ENCODE measurements at regions not wholly inside any gene's neighbourhood (a gene's known extent, or its start where the extent isn't known, plus 50 kb on each side); places are given as distances from the start of the nearest gene placed in this dataset.

GRCh38 chr5:124132843-124133242, 613.6 kb downstream of the ZNF608 start:
- Histone ChIP-seq H3K4me2 (no peak overlapping the region), H3K27ac (ENCODE audit: low read depth in 2 of 2, low read length in 1 of 2) (no peak overlapping the region), H2AFZ (ENCODE audit: low read depth) (no peak overlapping the region), H3K9me2 (no peaks in the 10 kb centered on the region), H3K79me2 (ENCODE audit: insufficient read depth) (no peaks in the 10 kb centered on the region), H3K36me3 (replicated peaks in 1 of 2; ENCODE audit: control insufficient read depth in 1 of 2, insufficient read depth in 2 of 2, low read length in 1 of 2) (no peaks in the 10 kb centered on the region), H3K4me1 (ENCODE audit: control insufficient read depth in 1 of 2, insufficient read depth in 2 of 2, low read depth in 1 of 2, low read length in 1 of 2) (peaks cover 0 to 34% of the 10 kb centered on the region in 2 experiments; a peak in 2 of 4 replicates), H3K4me3 (ENCODE audit: low read depth in 2 of 2, low read length in 1 of 2) (no peak overlapping the region), H4K20me1 (ENCODE audit: insufficient read depth) (no peaks in the 10 kb centered on the region), H3K27me3 (ENCODE audit: insufficient read depth) (no peaks in the 10 kb centered on the region), H3K9me3 (no peaks in the 10 kb centered on the region), H3F3A (replicated peaks; ENCODE audit: insufficient read depth) (no peaks in the 10 kb centered on the region), H3K9ac (no peak overlapping the region)
- ChIA-PET POLR2A (no interaction called here), CTCF (no interaction called here)
- DNase-seq = no peak
- TF ChIP-seq EZH2phosphoT487 (IDR thresholded peaks at IDR 0.05; ENCODE audit: borderline replicate concordance, low read depth) (no peak), POLR2AphosphoS5 (IDR thresholded peaks at IDR 0.05; ENCODE audit: low read depth, low read length) (no peak)

GRCh38 chr5:124131466-124131865, 615.0 kb downstream of the ZNF608 start:
- DNase-seq = no peak
- H3K27ac ChIP-seq (ENCODE audit: low read depth in 2 of 2, low read length in 1 of 2) = no peak overlapping the region
- 68% methylated on average over 2 of the region's 2 CpGs for WGBS (ENCODE audit: low lambda C conversion rate)
- no peak overlapping the region for H3K9ac ChIP-seq
- H3K27me3 ChIP-seq (ENCODE audit: insufficient read depth) = no peaks in the 10 kb centered on the region
- no peak overlapping the region for H2AFZ ChIP-seq (ENCODE audit: low read depth)
- ChIA-PET POLR2A (no interaction called here), CTCF (no interaction called here)
- H3K9me3 ChIP-seq = no peaks in the 10 kb centered on the region
- H3K4me2 ChIP-seq = no peak overlapping the region
- no peak for TF ChIP-seq MAX (IDR thresholded peaks at IDR 0.05; ENCODE audit: low read depth)
- no peaks in the 10 kb centered on the region for H4K20me1 ChIP-seq (ENCODE audit: insufficient read depth)
- H3K4me1 ChIP-seq (ENCODE audit: control insufficient read depth in 1 of 2, insufficient read depth in 2 of 2, low read depth in 1 of 2, low read length in 1 of 2) = peaks cover 0 to 33% of the 10 kb centered on the region in 2 experiments; a peak in 2 of 4 replicates
- H3K4me3 ChIP-seq (ENCODE audit: low read depth in 2 of 2, low read length in 1 of 2) = no peak overlapping the region
- H3K9me2 ChIP-seq = no peaks in the 10 kb centered on the region
- no peaks in the 10 kb centered on the region for H3F3A ChIP-seq (replicated peaks; ENCODE audit: insufficient read depth)
- no peaks in the 10 kb centered on the region for H3K36me3 ChIP-seq (replicated peaks in 1 of 2; ENCODE audit: control insufficient read depth in 1 of 2, insufficient read depth in 2 of 2, low read length in 1 of 2)
- H3K79me2 ChIP-seq (ENCODE audit: insufficient read depth) = no peaks in the 10 kb centered on the region

DNA sequence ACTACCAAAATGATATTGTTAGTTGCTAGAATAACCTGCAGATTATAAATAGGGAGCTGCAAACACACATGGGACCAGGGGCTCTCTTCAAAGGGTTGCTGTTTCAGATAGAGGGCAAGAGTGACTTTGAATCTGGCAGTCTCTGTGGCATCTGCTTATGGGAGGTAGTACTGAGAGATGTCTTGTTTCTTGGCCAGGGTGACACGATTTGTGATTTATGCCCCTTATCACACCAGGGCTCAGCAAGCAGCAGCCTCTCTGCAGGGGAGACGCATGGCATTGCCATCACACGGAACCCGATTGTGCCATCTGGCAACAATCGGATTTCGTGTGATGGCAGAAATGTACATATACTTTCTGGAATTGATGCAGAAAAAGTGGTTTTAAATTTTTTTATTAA, 615.6 kb downstream of the ZNF608 start:
- POLR2A ChIA-PET = interaction anchor here (0.5 kb wide), 1 partner anchor 617 kb away, joined by 3 read pairs; no protein-coding TSS in a partner anchor
- CTCF ChIA-PET = no interaction called here

DNA sequence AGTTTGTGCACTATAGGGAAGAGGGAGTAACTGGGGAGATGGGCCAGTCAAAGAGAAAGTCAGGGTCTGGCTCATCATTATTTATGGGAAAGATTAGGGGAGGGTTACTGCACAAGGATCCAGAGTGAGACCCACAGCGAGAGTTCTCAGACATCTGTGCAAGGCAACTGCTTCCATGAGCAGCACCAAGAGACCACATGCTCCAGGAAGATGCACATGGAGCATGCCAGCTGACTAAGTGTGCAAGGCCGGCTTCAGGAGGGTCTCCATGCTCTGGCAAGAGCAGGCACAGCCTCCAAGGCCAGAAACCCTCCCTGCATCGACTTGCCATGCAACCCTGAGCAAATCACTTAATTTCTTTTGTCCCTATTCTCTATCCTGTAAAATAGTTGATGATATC, 616.9 kb downstream of the CSNK1G3 start:
- Histone ChIP-seq H3K9ac (no peak overlapping the region), H3K4me3 (ENCODE audit: low read depth in 2 of 2, low read length in 1 of 2) (no peak overlapping the region), H3K4me1 (ENCODE audit: control insufficient read depth in 1 of 2, insufficient read depth in 2 of 2, low read depth in 1 of 2, low read length in 1 of 2) (peaks cover 0 to 48% of the 10 kb centered on the region in 2 experiments; a peak in 2 of 4 replicates), H2AFZ (ENCODE audit: low read depth) (no peak overlapping the region), H3K36me3 (replicated peaks in 1 of 2; ENCODE audit: control insufficient read depth in 1 of 2, insufficient read depth in 2 of 2, low read length in 1 of 2) (no peaks in the 10 kb centered on the region), H3K27ac (ENCODE audit: low read depth in 2 of 2, low read length in 1 of 2) (peak overlapping the region in 1 of 2 experiments; percentile 92; a peak in 1 of 4 replicates), H3F3A (replicated peaks; ENCODE audit: insufficient read depth) (no peaks in the 10 kb centered on the region), H4K20me1 (ENCODE audit: insufficient read depth) (no peaks in the 10 kb centered on the region), H3K9me2 (no peaks in the 10 kb centered on the region), H3K4me2 (no peak overlapping the region), H3K9me3 (no peaks in the 10 kb centered on the region), H3K27me3 (ENCODE audit: insufficient read depth) (no peaks in the 10 kb centered on the region), H3K79me2 (ENCODE audit: insufficient read depth) (no peaks in the 10 kb centered on the region)
- 66% methylated on average over 3 of the region's 3 CpGs for WGBS (ENCODE audit: low lambda C conversion rate)
- TF ChIP-seq, protein P1, sequence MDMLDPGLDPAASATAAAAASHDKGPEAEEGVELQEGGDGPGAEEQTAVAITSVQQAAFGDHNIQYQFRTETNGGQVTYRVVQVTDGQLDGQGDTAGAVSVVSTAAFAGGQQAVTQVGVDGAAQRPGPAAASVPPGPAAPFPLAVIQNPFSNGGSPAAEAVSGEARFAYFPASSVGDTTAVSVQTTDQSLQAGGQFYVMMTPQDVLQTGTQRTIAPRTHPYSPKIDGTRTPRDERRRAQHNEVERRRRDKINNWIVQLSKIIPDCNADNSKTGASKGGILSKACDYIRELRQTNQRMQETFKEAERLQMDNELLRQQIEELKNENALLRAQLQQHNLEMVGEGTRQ (IDR thresholded peaks at IDR 0.05; ENCODE audit: borderline replicate concordance, low read depth, low read length) = no peak
- TF ChIP-seq MAX (IDR thresholded peaks at IDR 0.05; ENCODE audit: low read depth) = no peak
- TF ChIP-seq EZH2phosphoT487 (IDR thresholded peaks at IDR 0.05; ENCODE audit: borderline replicate concordance, low read depth) = no peak
- TF ChIP-seq SMC3 (IDR thresholded peaks at IDR 0.05; ENCODE audit: low read depth, low read length) = no peak
- TF ChIP-seq FOSL2 (IDR thresholded peaks at IDR 0.05; ENCODE audit: borderline replicate concordance, low read depth) = no peak
- no peak for TF ChIP-seq GABPA (IDR thresholded peaks at IDR 0.05; ENCODE audit: low read depth)
- TF ChIP-seq NFIC (IDR thresholded peaks at IDR 0.05; ENCODE audit: borderline replicate concordance) = no peak
- TF ChIP-seq JUND (IDR thresholded peaks at IDR 0.05) = no peak
- TF ChIP-seq MEF2A (IDR thresholded peaks at IDR 0.05; ENCODE audit: borderline replicate concordance, low read depth) = no peak
- TF ChIP-seq CHD2 (IDR thresholded peaks at IDR 0.05; ENCODE audit: low read length, partially characterized antibody) = no peak
- no peak for TF ChIP-seq RFX5 (IDR thresholded peaks at IDR 0.05; ENCODE audit: low read length)
- no peak for TF ChIP-seq MXI1 (IDR thresholded peaks at IDR 0.05; ENCODE audit: low read depth, low read length)
- POLR2A ChIA-PET = no interaction called here
- CTCF ChIA-PET = interaction anchor here (0.6 to 1.3 kb wide), 4 partner anchors 8 to 732 kb away, joined by 3 to 4 read pairs (median 3); no protein-coding TSS in a partner anchor
- DNase-seq = no peak

More for the DNA sequence above, 615.6 kb downstream of the ZNF608 start:
- peak overlapping the region in 1 of 2 experiments; percentile 43; a peak in 2 of 4 replicates for H3K27ac ChIP-seq (ENCODE audit: low read depth in 2 of 2, low read length in 1 of 2)
- TF ChIP-seq EP300 (IDR thresholded peaks at IDR 0.05; ENCODE audit: borderline replicate concordance in 1 of 2, low read depth in 1 of 2, low read length in 1 of 2) (peak in 1 of 2 experiments; percentile 27; a peak in 1 of 4 replicates), RAD21 (IDR thresholded peaks at IDR 0.05; ENCODE audit: low read length) (peak; percentile 17; the same call in 1 of the 2 replicates), GATA2 (CRISPR knock-in tag; IDR thresholded peaks at IDR 0.05) (peak; percentile 61), GABPA (IDR thresholded peaks at IDR 0.05; ENCODE audit: low read depth) (no peak)
- H4K20me1 ChIP-seq (ENCODE audit: insufficient read depth) = no peaks in the 10 kb centered on the region
- no peaks in the 10 kb centered on the region for H3K79me2 ChIP-seq (ENCODE audit: insufficient read depth)
- no peak for DNase-seq
- no peak overlapping the region for H3K4me2 ChIP-seq
- no peaks in the 10 kb centered on the region for H3F3A ChIP-seq (replicated peaks; ENCODE audit: insufficient read depth)
- H3K36me3 ChIP-seq (replicated peaks in 1 of 2; ENCODE audit: control insufficient read depth in 1 of 2, insufficient read depth in 2 of 2, low read length in 1 of 2) = no peaks in the 10 kb centered on the region
- no peak overlapping the region for H2AFZ ChIP-seq (ENCODE audit: low read depth)
- no peaks in the 10 kb centered on the region for H3K9me2 ChIP-seq
- H3K4me3 ChIP-seq (ENCODE audit: low read depth in 2 of 2, low read length in 1 of 2) = no peak overlapping the region
- no peaks in the 10 kb centered on the region for H3K27me3 ChIP-seq (ENCODE audit: insufficient read depth)
- WGBS (ENCODE audit: low lambda C conversion rate) = 78% methylated on average over 6 of the region's 6 CpGs
- H3K4me1 ChIP-seq (ENCODE audit: control insufficient read depth in 1 of 2, insufficient read depth in 2 of 2, low read depth in 1 of 2, low read length in 1 of 2) = peaks cover 0 to 31% of the 10 kb centered on the region in 2 experiments; a peak in 2 of 4 replicates
- H3K9me3 ChIP-seq = no peaks in the 10 kb centered on the region
- no peak overlapping the region for H3K9ac ChIP-seq

Measured in SK-N-SH (cell line).